Right atrium auricular region (tissue), 2 donors: ENCODE measurements at regions not wholly inside any gene's neighbourhood (a gene's known extent, or its start where the extent isn't known, plus 50 kb on each side); places are given as distances from the start of the nearest gene placed in this dataset.
"Not testable (repeated sequence)": the region's sequence is repeated elsewhere in the genome, so short reads cannot be mapped to it uniquely, and the experiment has no call there.

ENCODE experiments used
- DNase-seq: peaks from one replicate; pipeline ENCODE4 v3.0.0-alpha.2; 2019; ENCODE audit warnings: low spot score
- H3K27ac ChIP-seq, 2 donors: fragments of 200-600 bp; sonication (generic); 1 replicate in 1 of 2; 2 replicates in 1 of 2; pipeline ENCODE4 v1.5.1; 2016 to 2019
- H3K27me3 ChIP-seq, 2 donors: fragments of 200-600 bp; sonication (generic); one replicate each; pipeline versions ENCODE4 v1.5.1 to v1.6.0; 2017 to 2019
- H3K36me3 ChIP-seq: fragments of 200-600 bp; sonication (generic); one replicate; pipeline ENCODE4 v1.5.1; 2016
- H3K4me1 ChIP-seq, 2 donors: fragments of 200-600 bp; sonication (generic); one replicate each; pipeline versions ENCODE4 v1.5.1 to v1.6.0; 2017 to 2019
- H3K4me3 ChIP-seq, 2 donors: fragments of 200-600 bp; sonication (generic); 1 replicate in 1 of 2; 2 replicates in 1 of 2; pipeline ENCODE4 v1.5.1; 2017 to 2019; ENCODE audit warnings: mild to moderate bottlenecking in 1 of 2, moderate library complexity in 1 of 2
- H3K9me3 ChIP-seq, 2 donors: fragments of 200-600 bp; sonication (generic); one replicate each; pipeline ENCODE4 v1.5.1; 2019
- CTCF ChIP-seq, 2 donors: fragments of 200-600 bp; sonication (generic); IDR thresholded peaks; one replicate each; pipeline ENCODE4 v1.5.1; 2019; ENCODE audit warnings: antibody characterized with exemption in 2 of 2

DNA sequence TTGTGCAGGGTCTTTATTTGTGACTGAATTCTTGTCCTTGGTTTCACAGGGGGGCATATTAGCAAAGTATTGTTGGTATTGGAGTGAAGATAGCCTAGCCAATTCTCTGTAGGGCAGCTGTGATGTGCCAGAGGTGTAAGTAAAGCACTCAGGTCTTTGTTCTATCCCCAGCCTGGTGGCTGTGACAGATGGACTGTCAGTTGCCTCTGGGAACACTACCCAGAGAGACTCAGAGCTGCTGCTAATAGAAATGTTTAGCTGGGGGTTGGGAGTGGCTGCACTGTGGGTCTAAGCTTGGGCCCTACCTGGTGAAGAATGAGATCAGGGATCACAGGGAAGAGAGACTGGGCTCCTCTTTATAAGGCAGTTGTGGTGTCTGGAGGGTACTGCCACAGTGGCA, 1006.5 kb upstream of the TYRP1 start:
- Histone ChIP-seq H3K9me3 (no peaks in the 10 kb centered on the region), H3K36me3 (no peaks in the 10 kb centered on the region), H3K4me3 (no peak overlapping the region), H3K4me1 (no peaks in the 10 kb centered on the region), H3K27me3 (no peaks in the 10 kb centered on the region), H3K27ac (no peak overlapping the region)
- TF ChIP-seq CTCF (IDR thresholded peaks at IDR 0.05), result no peak
- DNase-seq, result no peak

- no peaks in the 10 kb centered on the region for H3K9me3 ChIP-seq
- no peak for DNase-seq
- no peaks in the 10 kb centered on the region for H3K36me3 ChIP-seq
- no peaks in the 10 kb centered on the region for H3K4me1 ChIP-seq
- no peak overlapping the region for H3K27ac ChIP-seq
- H3K4me3 ChIP-seq, result no peak overlapping the region
- TF ChIP-seq CTCF (IDR thresholded peaks at IDR 0.05), result no peak
- no peaks in the 10 kb centered on the region for H3K27me3 ChIP-seq
Observed at GRCh38 chr9:11697126-11697525, 996.1 kb upstream of the TYRP1 start.

DNA sequence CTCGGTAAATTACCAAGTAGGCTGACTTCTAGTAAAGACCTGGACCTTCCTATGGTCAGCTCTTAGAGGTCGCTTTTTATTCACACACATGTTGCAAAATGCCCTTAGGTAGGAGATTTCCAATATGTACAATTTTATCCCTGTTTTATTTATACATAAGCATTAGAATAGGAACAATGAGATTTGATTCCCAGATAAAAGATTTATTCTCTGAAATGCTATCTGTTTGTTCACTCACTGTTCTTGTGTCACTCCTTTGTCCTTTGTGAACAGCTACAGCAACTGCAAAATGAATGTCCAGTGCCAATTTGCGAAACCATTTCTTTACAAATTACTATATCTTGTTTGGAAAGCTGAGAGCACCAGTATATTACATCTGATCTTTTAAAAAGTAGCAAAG, 991.5 kb upstream of the TYRP1 start:
- Histone ChIP-seq H3K4me3 (no peak overlapping the region), H3K36me3 (no peaks in the 10 kb centered on the region), H3K4me1 (no peaks in the 10 kb centered on the region), H3K27me3 (no peaks in the 10 kb centered on the region), H3K9me3 (no peaks in the 10 kb centered on the region), H3K27ac (no peak overlapping the region)
- TF ChIP-seq CTCF (IDR thresholded peaks at IDR 0.05), result no peak
- DNase-seq, result no peak

GRCh38 chr9:11702548-11702947, 990.6 kb upstream of the TYRP1 start:
- Histone ChIP-seq H3K9me3 (no peaks in the 10 kb centered on the region), H3K36me3 (no peaks in the 10 kb centered on the region), H3K4me1 (no peaks in the 10 kb centered on the region), H3K27ac (no peak overlapping the region), H3K27me3 (no peaks in the 10 kb centered on the region), H3K4me3 (no peak overlapping the region)
- DNase-seq, result no peak
- TF ChIP-seq CTCF (IDR thresholded peaks at IDR 0.05), result no peak

- H3K4me1 ChIP-seq, H3K36me3 ChIP-seq, H3K27me3 ChIP-seq, H3K9me3 ChIP-seq, H3K27ac ChIP-seq, H3K4me3 ChIP-seq, DNase-seq: not testable (repeated sequence)
Observed at GRCh38 chr9:11704198-11704597, 989.0 kb upstream of the TYRP1 start.

GRCh38 chr9:11708899-11709298, 984.3 kb upstream of the TYRP1 start:
- no peak for TF ChIP-seq CTCF (IDR thresholded peaks at IDR 0.05)
- Histone ChIP-seq H3K36me3 (no peaks in the 10 kb centered on the region), H3K4me3 (no peak overlapping the region), H3K4me1 (no peaks in the 10 kb centered on the region), H3K9me3 (peaks cover 0 to 4% of the 10 kb centered on the region in 2 donors), H3K27me3 (no peaks in the 10 kb centered on the region), H3K27ac (no peak overlapping the region)
- DNase-seq, result no peak
